H9 (cell line): ENCODE measurements at regions not wholly inside any gene's neighbourhood (a gene's known extent, or its start where the extent isn't known, plus 50 kb on each side); places are given as distances from the start of the nearest gene placed in this dataset.

ENCODE experiments used
- DNase-seq: peaks from one replicate; pipeline ENCODE4 v3.0.0-alpha.2; 2017
- H2AFZ ChIP-seq: one replicate; pipeline ENCODE4 v1.6.1; 2013; ENCODE audit warnings: mild to moderate bottlenecking, low read length, control low read depth, moderate library complexity
- H2AK5ac ChIP-seq: 2 replicates; pipeline ENCODE4 v1.6.1; 2013; ENCODE audit warnings: low read length, control low read depth, mixed read lengths; ENCODE audit not compliant: insufficient read length
- H2BK120ac ChIP-seq: one replicate; pipeline ENCODE4 v1.6.1; 2013; ENCODE audit warnings: low read depth, mild to moderate bottlenecking, low read length, control low read depth, inconsistent platforms; ENCODE audit not compliant: poor library complexity, severe bottlenecking
- H2BK12ac ChIP-seq: 2 replicates; pipeline ENCODE4 v1.6.1; 2013; ENCODE audit warnings: low read length, control low read depth, mixed read lengths, low read depth; ENCODE audit not compliant: insufficient read length
- H2BK15ac ChIP-seq: 2 replicates; pipeline ENCODE4 v1.6.1; 2013; ENCODE audit warnings: low read depth, low read length, control low read depth
- H2BK20ac ChIP-seq: one replicate; pipeline ENCODE4 v1.6.1; 2013; ENCODE audit warnings: low read depth, mild to moderate bottlenecking, low read length, control low read depth, inconsistent platforms; ENCODE audit not compliant: poor library complexity, severe bottlenecking
- H2BK5ac ChIP-seq: 2 replicates; pipeline ENCODE4 v1.6.1; 2013; ENCODE audit warnings: low read length, control low read depth, mixed read lengths; ENCODE audit not compliant: insufficient read length
- H3K14ac ChIP-seq: 2 replicates; pipeline ENCODE4 v1.6.1; 2013; ENCODE audit warnings: low read length, control low read depth; ENCODE audit not compliant: insufficient read depth
- H3K18ac ChIP-seq: 2 replicates; pipeline ENCODE4 v1.6.1; 2013; ENCODE audit warnings: low read depth, mild to moderate bottlenecking, mixed read lengths, low read length, control low read depth; ENCODE audit not compliant: insufficient read length
- H3K23ac ChIP-seq: 2 replicates; pipeline ENCODE4 v1.6.1; 2013; ENCODE audit warnings: low read length, control low read depth, mixed read lengths, low read depth; ENCODE audit not compliant: insufficient read length
- H3K23me2 ChIP-seq: 2 replicates; pipeline ENCODE4 v1.6.1; 2013; ENCODE audit warnings: low read depth, mild to moderate bottlenecking, mixed read lengths, low read length, control low read depth; ENCODE audit not compliant: insufficient read length, poor library complexity, severe bottlenecking
- H3K27ac ChIP-seq: 2 replicates; pipeline ENCODE4 v1.5.1; 2013; ENCODE audit warnings: low read length, control low read depth, mixed read lengths, low read depth; ENCODE audit not compliant: insufficient read length
- H3K27me3 ChIP-seq: 2 replicates; pipeline ENCODE4 v1.6.1; 2013; ENCODE audit warnings: low read length, control low read depth, inconsistent platforms; ENCODE audit not compliant: insufficient read depth
- H3K4ac ChIP-seq: 2 replicates; pipeline ENCODE4 v1.6.1; 2013; ENCODE audit warnings: low read depth, mild to moderate bottlenecking, control low read depth, inconsistent platforms, low read length, moderate library complexity
- H3K4me1 ChIP-seq: 2 replicates; pipeline ENCODE4 v1.6.1; 2013; ENCODE audit warnings: low read length, control low read depth, inconsistent platforms; ENCODE audit not compliant: insufficient read depth
- H3K4me2 ChIP-seq: 2 replicates; pipeline ENCODE4 v1.6.1; 2013; ENCODE audit warnings: low read length, control low read depth, mixed read lengths; ENCODE audit not compliant: insufficient read length, insufficient read depth
- H3K56ac ChIP-seq: 2 replicates; pipeline ENCODE4 v1.6.1; 2013; ENCODE audit warnings: low read depth, mild to moderate bottlenecking, mixed read lengths, low read length, control low read depth; ENCODE audit not compliant: insufficient read length
- H3K79me1 ChIP-seq: 2 replicates; pipeline ENCODE4 v1.6.1; 2013; ENCODE audit warnings: low read depth, mild to moderate bottlenecking, moderate library complexity, low read length, control low read depth, inconsistent platforms; ENCODE audit not compliant: insufficient read depth, poor library complexity, severe bottlenecking
- H3K79me2 ChIP-seq: 2 replicates; pipeline ENCODE4 v1.6.1; 2013; ENCODE audit warnings: low read length, control low read depth, inconsistent platforms; ENCODE audit not compliant: insufficient read depth
- H3K9ac ChIP-seq: 2 replicates; pipeline ENCODE4 v1.6.1; 2013; ENCODE audit warnings: low read length, control low read depth, mixed read lengths; ENCODE audit not compliant: insufficient read length; ENCODE audit errors: extremely low read depth
- H3K9me3 ChIP-seq: one replicate; pipeline ENCODE4 v1.6.1; 2013; ENCODE audit warnings: low read depth, low read length, inconsistent platforms; ENCODE audit not compliant: control insufficient read depth
- H3T11ph ChIP-seq: one replicate; pipeline ENCODE4 v1.6.1; 2013; ENCODE audit warnings: mild to moderate bottlenecking, low read length, control low read depth, inconsistent platforms
- H4K20me1 ChIP-seq: one replicate; pipeline ENCODE4 v1.6.1; 2013; ENCODE audit not compliant: control insufficient read depth, insufficient read length, insufficient read depth
- H4K5ac ChIP-seq: 2 replicates; pipeline ENCODE4 v1.6.1; 2013; ENCODE audit warnings: low read depth, mild to moderate bottlenecking, mixed read lengths, low read length, control low read depth; ENCODE audit not compliant: insufficient read length
- H4K8ac ChIP-seq: replicated peaks from 2 replicates; pipeline ENCODE4 v1.6.1; 2013; ENCODE audit warnings: low read length, control low read depth, mixed read lengths, low read depth; ENCODE audit not compliant: insufficient read length
- H4K91ac ChIP-seq: 2 replicates; pipeline ENCODE4 v1.6.1; 2013; ENCODE audit warnings: low read depth, mild to moderate bottlenecking, moderate library complexity, mixed read lengths, low read length, control low read depth; ENCODE audit not compliant: insufficient read length
- H3K27ac Mint-ChIP-seq, 3 experiments: 2 replicates in 2 of 3; 3 replicates in 1 of 3; pipeline ENCODE4 v1.8.0; 2020 to 2021; ENCODE audit warnings: mixed read lengths in 3 of 3, mild to moderate bottlenecking in 1 of 3, moderate library complexity in 1 of 3
- H3K27me3 Mint-ChIP-seq: 2 replicates; pipeline ENCODE4 v1.8.0; 2021; ENCODE audit warnings: low read depth, mild to moderate bottlenecking, moderate library complexity, mixed read lengths
- H3K36me3 Mint-ChIP-seq, 3 experiments: 2 replicates in 2 of 3; 3 replicates in 1 of 3; pipeline ENCODE4 v1.8.0; 2020 to 2021; ENCODE audit warnings: low read depth in 3 of 3, mixed read lengths in 3 of 3; ENCODE audit not compliant: insufficient read depth in 1 of 3
- H3K4me1 Mint-ChIP-seq, 2 experiments: 2 replicates each; pipeline ENCODE4 v1.8.0; 2020; ENCODE audit warnings: mixed read lengths in 2 of 2
- H3K4me3 Mint-ChIP-seq, 2 experiments: 2 replicates in 1 of 2; 3 replicates in 1 of 2; pipeline ENCODE4 v1.8.0; 2020 to 2021; ENCODE audit warnings: mild to moderate bottlenecking in 2 of 2, mixed read lengths in 2 of 2, moderate library complexity in 1 of 2
- H3K9me3 Mint-ChIP-seq, 2 experiments: 2 replicates in 1 of 2; 3 replicates in 1 of 2; pipeline ENCODE4 v1.8.0; 2020; ENCODE audit warnings: mild to moderate bottlenecking in 2 of 2, mixed read lengths in 2 of 2, moderate library complexity in 1 of 2
- WGBS: extraction: QIAGEN DNeasy Blood & Tissue Kit; methylation state at CpG from one replicate; pipeline ENCODE4 v1.1.7; 2013; ENCODE audit warnings: missing lambda C conversion rate, low lambda C conversion rate, mixed read lengths; ENCODE audit not compliant: insufficient read length; ENCODE audit errors: extremely low coverage; 5-methylcytosine and 5-hydroxymethylcytosine counted together
- TF ChIP-seq, protein P1 (sequence below): fragments of 200-600 bp; sonication (generic); conservative IDR thresholded peaks from 3 replicates; pipeline ENCODE4 v1.8.0; 2021; ENCODE audit warnings: antibody characterized with exemption, mild to moderate bottlenecking

DNA sequence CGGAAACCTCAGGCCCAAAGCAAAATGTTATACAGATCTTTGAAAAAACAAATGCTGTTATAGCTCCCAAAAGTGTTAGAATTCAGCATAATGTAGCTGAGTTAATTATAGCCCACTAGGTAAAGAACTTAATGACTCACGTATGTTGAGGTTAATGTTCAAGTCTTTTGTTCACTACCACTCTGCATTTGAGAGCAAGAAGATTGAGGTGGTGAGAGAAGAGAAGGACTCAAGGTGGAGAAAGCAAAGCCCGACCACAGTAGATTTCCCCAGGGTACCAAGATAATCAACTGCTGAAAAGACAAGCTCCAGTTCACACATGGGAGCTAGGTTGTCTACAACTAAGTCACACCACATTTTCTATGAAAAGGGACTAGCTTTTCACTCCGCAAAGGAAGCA is 480.2 kb downstream of the DTHD1 start:
- no peak overlapping the region for H2AK5ac ChIP-seq
- Mint-ChIP-seq H3K4me3 (no peak overlapping the region), H3K27me3 (peaks cover 2% of the 10 kb centered on the region; the same call in 1 of the 2 replicates), H3K27ac (no peak overlapping the region), H3K36me3 (peaks cover 0 to 4% (median 0%) of the 10 kb centered on the region in 3 experiments; a peak in 3 of 7 replicates), H3K4me1 (peaks cover 32 to 39% of the 10 kb centered on the region in 2 experiments), H3K9me3 (no peaks in the 10 kb centered on the region; a peak in 1 of 5 replicates)
- no peak overlapping the region for H4K91ac ChIP-seq
- no peak for DNase-seq
- H3K23ac ChIP-seq = no peak overlapping the region
- no peak overlapping the region for H3K9ac ChIP-seq
- no peaks in the 10 kb centered on the region for H3K79me2 ChIP-seq
- H3K4me2 ChIP-seq = no peak overlapping the region
- no peaks in the 10 kb centered on the region for H3K23me2 ChIP-seq
- H2BK20ac ChIP-seq = no peak overlapping the region
- no peaks in the 10 kb centered on the region for H3K9me3 ChIP-seq
- H4K20me1 ChIP-seq = no peaks in the 10 kb centered on the region
- H2AFZ ChIP-seq = no peak overlapping the region
- no peak overlapping the region for H3K18ac ChIP-seq
- no peak overlapping the region for H2BK120ac ChIP-seq
- no peak overlapping the region for H4K8ac ChIP-seq
- no peak overlapping the region for H3K27ac ChIP-seq
- no peak overlapping the region for H2BK5ac ChIP-seq
- H3K79me1 ChIP-seq = no peaks in the 10 kb centered on the region
- no peak overlapping the region for H3K14ac ChIP-seq
- no peak overlapping the region for H3T11ph ChIP-seq
- H3K27me3 ChIP-seq = peaks cover 5% of the 10 kb centered on the region; the same call in 1 of the 2 replicates
- no peak overlapping the region for H2BK12ac ChIP-seq
- no peak overlapping the region for H2BK15ac ChIP-seq
- H3K4ac ChIP-seq = no peak overlapping the region
- peaks cover 9% of the 10 kb centered on the region for H3K4me1 ChIP-seq
- TF ChIP-seq, protein P1, sequence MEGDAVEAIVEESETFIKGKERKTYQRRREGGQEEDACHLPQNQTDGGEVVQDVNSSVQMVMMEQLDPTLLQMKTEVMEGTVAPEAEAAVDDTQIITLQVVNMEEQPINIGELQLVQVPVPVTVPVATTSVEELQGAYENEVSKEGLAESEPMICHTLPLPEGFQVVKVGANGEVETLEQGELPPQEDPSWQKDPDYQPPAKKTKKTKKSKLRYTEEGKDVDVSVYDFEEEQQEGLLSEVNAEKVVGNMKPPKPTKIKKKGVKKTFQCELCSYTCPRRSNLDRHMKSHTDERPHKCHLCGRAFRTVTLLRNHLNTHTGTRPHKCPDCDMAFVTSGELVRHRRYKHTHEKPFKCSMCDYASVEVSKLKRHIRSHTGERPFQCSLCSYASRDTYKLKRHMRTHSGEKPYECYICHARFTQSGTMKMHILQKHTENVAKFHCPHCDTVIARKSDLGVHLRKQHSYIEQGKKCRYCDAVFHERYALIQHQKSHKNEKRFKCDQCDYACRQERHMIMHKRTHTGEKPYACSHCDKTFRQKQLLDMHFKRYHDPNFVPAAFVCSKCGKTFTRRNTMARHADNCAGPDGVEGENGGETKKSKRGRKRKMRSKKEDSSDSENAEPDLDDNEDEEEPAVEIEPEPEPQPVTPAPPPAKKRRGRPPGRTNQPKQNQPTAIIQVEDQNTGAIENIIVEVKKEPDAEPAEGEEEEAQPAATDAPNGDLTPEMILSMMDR = no peak
- no peak overlapping the region for H4K5ac ChIP-seq
- no CpG with 5 or more reads among the region's 4 CpGs for WGBS
- no peak overlapping the region for H3K56ac ChIP-seq
